GM21737 (cell line): ENCODE measurements at regions not wholly inside any gene's neighbourhood (a gene's known extent, or its start where the extent isn't known, plus 50 kb on each side); places are given as distances from the start of the nearest gene placed in this dataset.

Experiments
- ATAC-seq: cut with Tn5 transposase; IDR thresholded peaks from one replicate; pipeline ENCODE4 v1.9.1; 2021; ENCODE audit warnings: mild to moderate bottlenecking, moderate library complexity; ENCODE audit not compliant: unreplicated experiment

GRCh38 chr18:21991886-21992285 lies 177.5 kb upstream of the GATA6 start:
- ATAC-seq: no peak

GRCh38 chr18:21996351-21996826 lies 173.0 kb upstream of the GATA6 start:
- no peak for ATAC-seq

- ATAC-seq: no peak
These were observed 171.9 kb upstream of the GATA6 start for GRCh38 chr18:21997207-21998143.

- no peak for ATAC-seq
These were observed 170.9 kb upstream of the GATA6 start for GRCh38 chr18:21998486-21998885.

- ATAC-seq: no peak
These were observed 167.4 kb upstream of the GATA6 start for GRCh38 chr18:22001912-22002487.

GRCh38 chr18:22005191-22005841 lies 164.1 kb upstream of the GATA6 start:
- no peak for ATAC-seq

- no peak for ATAC-seq
These were observed 162.9 kb upstream of the GATA6 start for GRCh38 chr18:22006458-22006857.

GRCh38 chr18:22009242-22009641 lies 160.1 kb upstream of the GATA6 start:
- ATAC-seq: no peak

- no peak for ATAC-seq
These were observed 155.4 kb upstream of the GATA6 start for GRCh38 chr18:22013993-22014392.

- ATAC-seq: no peak
These were observed 154.2 kb upstream of the GATA6 start for GRCh38 chr18:22015156-22015555.

GRCh38 chr18:22018366-22018765 lies 151.0 kb upstream of the GATA6 start:
- no peak for ATAC-seq

- ATAC-seq: no peak
These were observed 150.2 kb upstream of the GATA6 start for GRCh38 chr18:22019193-22019592.

GRCh38 chr18:22020127-22020866 lies 149.1 kb upstream of the GATA6 start:
- ATAC-seq: no peak

- ATAC-seq: no peak
These were observed 148.5 kb upstream of the GATA6 start for GRCh38 chr18:22020867-22021370.

- ATAC-seq: no peak
These were observed 147.7 kb upstream of the GATA6 start for GRCh38 chr18:22021701-22022100.

- no peak for ATAC-seq
These were observed 144.5 kb upstream of the GATA6 start for GRCh38 chr18:22024924-22025323.

- no peak for ATAC-seq
These were observed 143.0 kb upstream of the GATA6 start for GRCh38 chr18:22026362-22026761.

- ATAC-seq: no peak
These were observed 142.5 kb upstream of the GATA6 start for GRCh38 chr18:22026889-22027288.

GRCh38 chr18:22031611-22032010 lies 137.8 kb upstream of the GATA6 start:
- ATAC-seq: no peak

GRCh38 chr18:22032392-22032961 lies 136.9 kb upstream of the GATA6 start:
- no peak for ATAC-seq
